ENCODE measurements at regions not wholly inside any gene's neighbourhood (a gene's known extent, or its start where the extent isn't known, plus 50 kb on each side); places are given as distances from the start of the nearest gene placed in this dataset.

DNA sequence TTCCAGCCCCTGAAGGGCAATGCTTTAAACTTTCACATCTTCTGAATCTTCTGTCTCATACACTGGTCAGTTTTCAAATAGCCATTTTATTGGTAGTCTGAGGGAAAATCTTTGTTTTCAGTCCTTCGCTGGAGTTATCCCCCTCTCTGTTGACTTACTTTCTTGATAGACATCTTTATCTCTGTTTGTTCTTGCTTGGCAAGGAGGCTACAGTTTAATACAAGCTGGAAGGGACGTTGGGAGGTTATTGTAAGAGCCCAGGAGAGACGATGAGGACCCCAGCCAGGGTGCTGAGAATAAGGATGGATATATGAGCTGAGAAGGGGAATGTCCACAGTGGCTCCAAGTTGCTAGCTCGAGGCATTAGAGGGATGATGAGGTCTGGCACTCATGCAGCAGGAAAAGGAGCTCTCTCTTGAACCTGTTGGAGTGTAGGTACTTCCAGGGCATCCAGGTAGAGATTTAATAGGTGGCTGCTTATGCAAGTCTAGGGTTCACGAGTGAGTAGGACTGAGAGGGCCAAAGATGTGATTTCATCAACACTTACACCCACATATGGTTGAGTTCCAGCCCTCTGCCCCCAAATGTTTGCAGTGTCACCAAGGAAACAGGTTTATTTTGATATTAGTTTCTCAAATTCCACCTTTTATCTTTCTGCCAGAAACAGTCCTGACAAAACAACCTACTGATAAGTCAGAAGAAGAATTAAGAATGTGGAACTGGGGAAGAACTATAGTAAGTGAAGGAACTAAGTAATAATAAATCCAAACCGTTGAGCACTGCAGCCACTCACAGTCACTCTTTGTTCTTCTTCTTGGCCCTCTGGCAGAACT is 237.3 kb upstream of the PROX1 start:
- TF ChIP-seq, protein P1, sequence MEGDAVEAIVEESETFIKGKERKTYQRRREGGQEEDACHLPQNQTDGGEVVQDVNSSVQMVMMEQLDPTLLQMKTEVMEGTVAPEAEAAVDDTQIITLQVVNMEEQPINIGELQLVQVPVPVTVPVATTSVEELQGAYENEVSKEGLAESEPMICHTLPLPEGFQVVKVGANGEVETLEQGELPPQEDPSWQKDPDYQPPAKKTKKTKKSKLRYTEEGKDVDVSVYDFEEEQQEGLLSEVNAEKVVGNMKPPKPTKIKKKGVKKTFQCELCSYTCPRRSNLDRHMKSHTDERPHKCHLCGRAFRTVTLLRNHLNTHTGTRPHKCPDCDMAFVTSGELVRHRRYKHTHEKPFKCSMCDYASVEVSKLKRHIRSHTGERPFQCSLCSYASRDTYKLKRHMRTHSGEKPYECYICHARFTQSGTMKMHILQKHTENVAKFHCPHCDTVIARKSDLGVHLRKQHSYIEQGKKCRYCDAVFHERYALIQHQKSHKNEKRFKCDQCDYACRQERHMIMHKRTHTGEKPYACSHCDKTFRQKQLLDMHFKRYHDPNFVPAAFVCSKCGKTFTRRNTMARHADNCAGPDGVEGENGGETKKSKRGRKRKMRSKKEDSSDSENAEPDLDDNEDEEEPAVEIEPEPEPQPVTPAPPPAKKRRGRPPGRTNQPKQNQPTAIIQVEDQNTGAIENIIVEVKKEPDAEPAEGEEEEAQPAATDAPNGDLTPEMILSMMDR (IDR thresholded peaks at IDR 0.05; ENCODE audit: poor library complexity): no peak
- TF ChIP-seq EZH2 (IDR thresholded peaks at IDR 0.05; ENCODE audit: borderline replicate concordance): no peak

Measured in hepatocyte (in vitro differentiated cells).